Testis (tissue), 2 donors: ENCODE measurements at regions not wholly inside any gene's neighbourhood (a gene's known extent, or its start where the extent isn't known, plus 50 kb on each side); places are given as distances from the start of the nearest gene placed in this dataset.

Source experiments
- CTCF ChIP-seq, 3 experiments: fragments of 450-650 bp in 2 of 3; fragments of 200-600 bp in 1 of 3; sonication (generic) in 1 of 3; IDR thresholded peaks; one replicate each; pipeline ENCODE4 v1.5.1; 2016 to 2019; ENCODE audit warnings: antibody characterized with exemption in 3 of 3, mild to moderate bottlenecking in 2 of 3, moderate library complexity in 1 of 3
- POLR2A ChIP-seq: fragments of 450-650 bp; IDR thresholded peaks from one replicate; pipeline ENCODE4 v1.6.1; 2017; ENCODE audit warnings: antibody characterized with exemption, mild to moderate bottlenecking, moderate library complexity

GRCh38 chr11:123330948-123331347 lies 99.1 kb upstream of the GRAMD1B start:
- TF ChIP-seq CTCF (IDR thresholded peaks at IDR 0.05) (no peak), POLR2A (no peak)
